GM23338 (cell line): ENCODE measurements at regions not wholly inside any gene's neighbourhood (a gene's known extent, or its start where the extent isn't known, plus 50 kb on each side); places are given as distances from the start of the nearest gene placed in this dataset.

Source experiments
- ATAC-seq: fragments of 200-7000 bp; cut with Tn5 transposase; 3 replicates; pipeline ENCODE4 v1.9.1; 2020
- DNase-seq: peaks from one replicate; pipeline ENCODE4 v3.0.0-alpha.2; 2015; ENCODE audit warnings: low spot score
- H2AFZ ChIP-seq: fragments of 200-600 bp; sonication (generic); 2 replicates; pipeline ENCODE4 v1.8.0; 2016; ENCODE audit warnings: antibody characterized with exemption, mild to moderate bottlenecking, moderate library complexity
- H3F3A ChIP-seq: fragments of 200-600 bp; sonication (generic); replicated peaks from 2 replicates; pipeline ENCODE4 v1.8.0; 2017; ENCODE audit warnings: antibody characterized with exemption, mixed run types, low read depth
- H3K27ac ChIP-seq: fragments of 200-600 bp; sonication (generic); 2 replicates; pipeline ENCODE4 v1.6.1; 2016; ENCODE audit warnings: low read depth
- H3K27me3 ChIP-seq: fragments of 200-600 bp; sonication (generic); 2 replicates; pipeline ENCODE4 v1.8.0; 2016; ENCODE audit warnings: mild to moderate bottlenecking, mixed run types, moderate library complexity; ENCODE audit not compliant: insufficient read depth
- H3K36me3 ChIP-seq: fragments of 200-600 bp; sonication (generic); 2 replicates; pipeline ENCODE4 v1.8.0; 2016; ENCODE audit warnings: mild to moderate bottlenecking; ENCODE audit not compliant: insufficient read depth
- H3K4me1 ChIP-seq: fragments of 200-600 bp; sonication (generic); 2 replicates; pipeline ENCODE4 v1.8.0; 2016; ENCODE audit warnings: mild to moderate bottlenecking, moderate library complexity; ENCODE audit not compliant: insufficient read depth
- H3K4me2 ChIP-seq: fragments of 200-600 bp; sonication (generic); 2 replicates; pipeline ENCODE4 v1.7.1; 2017; ENCODE audit warnings: mixed run types
- H3K4me3 ChIP-seq: fragments of 200-600 bp; sonication (generic); 2 replicates; pipeline ENCODE4 v1.6.1; 2016; ENCODE audit warnings: mixed run types
- H3K79me2 ChIP-seq: fragments of 200-600 bp; sonication (generic); replicated peaks from 2 replicates; pipeline ENCODE4 v1.8.0; 2017; ENCODE audit warnings: mild to moderate bottlenecking; ENCODE audit not compliant: insufficient read depth
- H3K9me2 ChIP-seq: fragments of 200-600 bp; sonication (generic); 2 replicates; pipeline ENCODE4 v1.8.0; 2017; ENCODE audit not compliant: insufficient read depth
- H4K20me1 ChIP-seq: fragments of 200-600 bp; sonication (generic); replicated peaks from 2 replicates; pipeline ENCODE4 v1.8.0; 2017; ENCODE audit warnings: mild to moderate bottlenecking; ENCODE audit not compliant: insufficient read depth
- H3K27ac Mint-ChIP-seq: 2 replicates; pipeline ENCODE4 v1.8.0; 2020; ENCODE audit warnings: inconsistent platforms, mild to moderate bottlenecking, moderate library complexity, mixed read lengths
- H3K27me3 Mint-ChIP-seq: 3 replicates; pipeline ENCODE4 v1.8.0; 2022; ENCODE audit warnings: low read depth, mild to moderate bottlenecking, moderate library complexity, mixed read lengths, inconsistent platforms; ENCODE audit not compliant: insufficient read depth, poor library complexity
- H3K36me3 Mint-ChIP-seq: 3 replicates; pipeline ENCODE4 v1.8.0; 2021; ENCODE audit warnings: low read depth, mild to moderate bottlenecking, inconsistent platforms, moderate library complexity, mixed read lengths
- H3K4me1 Mint-ChIP-seq: 3 replicates; pipeline ENCODE4 v1.8.0; 2020; ENCODE audit warnings: mild to moderate bottlenecking, inconsistent platforms, mixed read lengths
- H3K4me3 Mint-ChIP-seq: 3 replicates; pipeline ENCODE4 v1.8.0; 2021; ENCODE audit warnings: moderate library complexity, mild to moderate bottlenecking, inconsistent platforms, mixed read lengths
- H3K9me3 Mint-ChIP-seq: 3 replicates; pipeline ENCODE4 v1.8.0; 2020; ENCODE audit warnings: moderate library complexity, mild to moderate bottlenecking, inconsistent platforms, mixed read lengths
- CREB1 ChIP-seq: fragments of 250-450 bp; sonication (Bioruptor Pico); IDR thresholded peaks from 2 replicates; pipeline ENCODE4 v1.5.0; 2020; ENCODE audit warnings: low read depth, mild to moderate bottlenecking, moderate library complexity
- CTCF ChIP-seq, 2 experiments: fragments of 200-600 bp in 1 of 2; sonication (generic) in 1 of 2; conservative IDR thresholded peaks; 2 replicates each; pipeline versions ENCODE4 v1.5.1 to v1.6.1; 2016 to 2017; ENCODE audit warnings: antibody characterized with exemption in 2 of 2, low read depth in 2 of 2, mild to moderate bottlenecking in 2 of 2, moderate library complexity in 1 of 2
- EZH2 ChIP-seq: fragments of 200-600 bp; sonication (generic); IDR thresholded peaks from one replicate; pipeline ENCODE4 v1.8.0; 2017; ENCODE audit warnings: antibody characterized with exemption, mild to moderate bottlenecking, low read depth; ENCODE audit not compliant: unreplicated experiment
- NANOG ChIP-seq: IDR thresholded peaks from 2 replicates; pipeline ENCODE4 v1.6.1; 2016; ENCODE audit warnings: antibody characterized with exemption, borderline replicate concordance
- POLR2AphosphoS5 ChIP-seq: IDR thresholded peaks from 2 replicates; pipeline ENCODE4 v1.6.1; 2016; ENCODE audit warnings: antibody characterized with exemption, low read depth
- REST ChIP-seq: IDR thresholded peaks from one replicate; pipeline ENCODE4 v1.6.1; 2018; ENCODE audit warnings: antibody characterized with exemption; ENCODE audit not compliant: unreplicated experiment
- STAT1 ChIP-seq: IDR thresholded peaks from one replicate; pipeline ENCODE4 v1.6.1; 2016; ENCODE audit warnings: antibody characterized with exemption; ENCODE audit not compliant: unreplicated experiment
- ZNF331 ChIP-seq: fragments of 250-450 bp; sonication (Bioruptor Pico); IDR thresholded peaks from 2 replicates; pipeline ENCODE4 v1.5.0; 2020; ENCODE audit warnings: low read depth, mild to moderate bottlenecking, moderate library complexity
- ZNF462 ChIP-seq: fragments of 250-450 bp; sonication (Bioruptor Pico); IDR thresholded peaks from 2 replicates; pipeline ENCODE4 v1.5.0; 2020; ENCODE audit warnings: mild to moderate bottlenecking, moderate library complexity

GRCh38 chr11:64477675-64478074 is 78.1 kb upstream of the SLC22A11 start:
- H3F3A ChIP-seq: no peaks in the 10 kb centered on the region
- Mint-ChIP-seq H3K9me3 (peaks cover 3% of the 10 kb centered on the region; the same call in 1 of the 3 replicates), H3K27ac (no peak overlapping the region), H3K27me3 (peaks cover 3% of the 10 kb centered on the region), H3K4me1 (peaks cover 11% of the 10 kb centered on the region), H3K36me3 (no peaks in the 10 kb centered on the region), H3K4me3 (no peak overlapping the region)
- DNase-seq (no peak), ATAC-seq (peak; percentile 63)
- no peak overlapping the region for H3K27ac ChIP-seq
- no peaks in the 10 kb centered on the region for H3K79me2 ChIP-seq
- peak overlapping the region; percentile 56 for H2AFZ ChIP-seq
- no peak for TF ChIP-seq CTCF (conservative IDR thresholded peaks at IDR 0.05; ENCODE audit: low read depth in 2 of 2)
- no peak for TF ChIP-seq EZH2
- TF ChIP-seq STAT1: no peak
- no peak for TF ChIP-seq CREB1 (CRISPR knock-in tag)
- TF ChIP-seq ZNF331: no peak
- no peak for TF ChIP-seq NANOG
- TF ChIP-seq REST: no peak
- TF ChIP-seq POLR2AphosphoS5: no peak
- no peak for TF ChIP-seq ZNF462 (CRISPR knock-in tag)
- 0 out of 2 replicates have a peak overlapping the region, but pooled peaks have one; percentile 8 for H3K4me2 ChIP-seq
- no peaks in the 10 kb centered on the region for H4K20me1 ChIP-seq
- H3K36me3 ChIP-seq: no peaks in the 10 kb centered on the region
- H3K9me2 ChIP-seq: no peaks in the 10 kb centered on the region
- peaks cover 6% of the 10 kb centered on the region; the same call in 1 of the 2 replicates for H3K4me1 ChIP-seq
- no peak overlapping the region for H3K4me3 ChIP-seq
- H3K27me3 ChIP-seq: 0 out of 2 replicates have a peak, but pooled peaks cover 6% of the 10 kb centered on the region
